ENCODE measurements at regions not wholly inside any gene's neighbourhood (a gene's known extent, or its start where the extent isn't known, plus 50 kb on each side); places are given as distances from the start of the nearest gene placed in this dataset.

DNA sequence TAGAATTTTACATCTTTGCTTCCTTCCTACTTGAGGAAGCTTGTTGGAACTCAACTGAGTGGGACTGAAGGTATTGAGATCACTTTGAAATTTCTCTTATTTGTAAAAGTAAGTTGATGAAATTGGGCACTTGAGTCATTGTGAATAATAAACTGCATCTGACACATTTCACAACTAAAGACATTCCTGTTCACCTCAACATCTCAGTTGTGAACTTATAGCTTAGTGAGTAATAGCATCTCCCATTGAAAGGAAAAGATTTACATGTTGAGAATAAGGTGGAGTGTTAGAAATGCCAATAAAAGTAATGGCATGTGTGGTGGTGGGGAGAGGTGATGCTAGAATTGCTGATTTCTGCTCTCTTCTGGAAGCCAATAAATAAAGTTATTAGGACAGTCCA lies 145.0 kb downstream of the SLC24A2 start:
- TF ChIP-seq SP1 (CRISPR knock-in tag; conservative IDR thresholded peaks at IDR 0.05) (no peak), SMAD4 (CRISPR knock-in tag; IDR thresholded peaks at IDR 0.05) (no peak)

All from WTC11 (cell line).